Lower lobe of right lung (tissue), 2 donors: ENCODE measurements at regions not wholly inside any gene's neighbourhood (a gene's known extent, or its start where the extent isn't known, plus 50 kb on each side); places are given as distances from the start of the nearest gene placed in this dataset.

ENCODE experiments used
- ATAC-seq, 2 donors: fragments of 200-7000 bp; cut with Tn5 transposase; one replicate each; pipeline ENCODE4 v1.9.1; 2020 to 2022; ENCODE audit warnings: mild to moderate bottlenecking in 2 of 2, moderate library complexity in 2 of 2
- DNase-seq: peaks from one replicate; pipeline ENCODE4 v3.0.0-alpha.2; 2020
- H3K27ac ChIP-seq: fragments of 200-600 bp; one replicate; pipeline ENCODE4 v1.8.0; 2022
- H3K27me3 ChIP-seq: fragments of 200-600 bp; one replicate; pipeline ENCODE4 v1.8.0; 2022; ENCODE audit warnings: low read depth
- H3K36me3 ChIP-seq: fragments of 200-600 bp; one replicate; pipeline ENCODE4 v1.8.0; 2022; ENCODE audit warnings: mild to moderate bottlenecking
- H3K4me1 ChIP-seq: fragments of 200-600 bp; one replicate; pipeline ENCODE4 v1.8.0; 2022
- H3K4me3 ChIP-seq: fragments of 200-600 bp; one replicate; pipeline ENCODE4 v1.8.0; 2022; ENCODE audit warnings: mild to moderate bottlenecking
- H3K9me3 ChIP-seq: fragments of 200-600 bp; one replicate; pipeline ENCODE4 v1.8.0; 2022
- CTCF ChIP-seq: fragments of 200-600 bp; IDR thresholded peaks from one replicate; pipeline ENCODE4 v1.8.0; 2022; ENCODE audit warnings: antibody characterized with exemption, mild to moderate bottlenecking
- intact Hi-C: fragments of 100-400 bp; cut with DNase I; formaldehyde crosslinking; loops from one replicate; pipeline ENCODE4 v1.11.0; 2022
- donor health status: DM: no; HTN: yes; CAD: no; lungs with severe emphysema.

GRCh38 chr20:53708129-53708968 lies 114.7 kb upstream of the ZNF217 start:
- Histone ChIP-seq H3K27me3 (no peaks in the 10 kb centered on the region), H3K9me3 (no peaks in the 10 kb centered on the region), H3K27ac (peak overlapping the region; percentile 37), H3K4me1 (peaks cover 27% of the 10 kb centered on the region), H3K4me3 (no peak overlapping the region), H3K36me3 (no peaks in the 10 kb centered on the region)
- ATAC-seq = peak in 1 of 2 donors; percentile 52
- no peak for TF ChIP-seq CTCF
- intact Hi-C loops = no loop called here
- no peak for DNase-seq

- Histone ChIP-seq H3K36me3 (no peaks in the 10 kb centered on the region), H3K27ac (peak overlapping the region; percentile 37), H3K27me3 (no peaks in the 10 kb centered on the region), H3K4me1 (peaks cover 27% of the 10 kb centered on the region), H3K9me3 (no peaks in the 10 kb centered on the region), H3K4me3 (no peak overlapping the region)
- ATAC-seq = peak; percentile 67 to 74
- DNase-seq = no peak
- TF ChIP-seq CTCF = no peak
- intact Hi-C loops = no loop called here
Measured at GRCh38 chr20:53707371-53708055, 113.9 kb upstream of the ZNF217 start.

- Histone ChIP-seq H3K27ac (peak overlapping the region; percentile 50), H3K27me3 (no peaks in the 10 kb centered on the region), H3K4me1 (peaks cover 27% of the 10 kb centered on the region), H3K9me3 (no peaks in the 10 kb centered on the region), H3K36me3 (no peaks in the 10 kb centered on the region), H3K4me3 (no peak overlapping the region)
- intact Hi-C loops = no loop called here
- DNase-seq (no peak), ATAC-seq (no peak)
- no peak for TF ChIP-seq CTCF
Measured at GRCh38 chr20:53706466-53707370, 113.1 kb upstream of the ZNF217 start.

GRCh38 chr20:53706008-53706465 lies 112.4 kb upstream of the ZNF217 start:
- ATAC-seq (no peak), DNase-seq (no peak)
- H3K4me1 ChIP-seq = peaks cover 27% of the 10 kb centered on the region
- no peak for TF ChIP-seq CTCF
- no peaks in the 10 kb centered on the region for H3K27me3 ChIP-seq
- no peak overlapping the region for H3K4me3 ChIP-seq
- H3K27ac ChIP-seq = peak overlapping the region; percentile 50
- intact Hi-C loops = no loop called here
- H3K36me3 ChIP-seq = no peaks in the 10 kb centered on the region
- H3K9me3 ChIP-seq = no peaks in the 10 kb centered on the region

GRCh38 chr20:53702617-53703016 lies 109.0 kb upstream of the ZNF217 start:
- DNase-seq = no peak
- intact Hi-C loops = no loop called here
- Histone ChIP-seq H3K36me3 (no peaks in the 10 kb centered on the region), H3K27me3 (no peaks in the 10 kb centered on the region), H3K4me1 (peaks cover 20% of the 10 kb centered on the region), H3K4me3 (no peak overlapping the region), H3K9me3 (no peaks in the 10 kb centered on the region), H3K27ac (no peak overlapping the region)
- TF ChIP-seq CTCF = no peak
- ATAC-seq = no peak
